ENCODE measurements at regions not wholly inside any gene's neighbourhood (a gene's known extent, or its start where the extent isn't known, plus 50 kb on each side); places are given as distances from the start of the nearest gene placed in this dataset.

- Mint-ChIP-seq H3K36me3 (ENCODE audit: insufficient read depth in 1 of 3, low read depth in 3 of 3) (no peaks in the 10 kb centered on the region), H3K27me3 (ENCODE audit: low read depth) (no peaks in the 10 kb centered on the region), H3K27ac (no peak overlapping the region; a peak in 1 of 7 replicates), H3K9me3 (no peaks in the 10 kb centered on the region; a peak in 1 of 5 replicates), H3K4me3 (no peak overlapping the region), H3K4me1 (peaks cover 0 to 11% of the 10 kb centered on the region in 2 experiments; a peak in 2 of 4 replicates)
- H3K27me3 ChIP-seq (ENCODE audit: insufficient read depth, low read length) = no peaks in the 10 kb centered on the region
- H4K91ac ChIP-seq (ENCODE audit: insufficient read length, low read depth, low read length) = no peak overlapping the region
- H2AFZ ChIP-seq (ENCODE audit: low read length) = no peak overlapping the region
- no peak overlapping the region for H2BK15ac ChIP-seq (ENCODE audit: low read depth, low read length)
- no peak overlapping the region for H3K23ac ChIP-seq (ENCODE audit: insufficient read length, low read depth, low read length)
- H3K79me2 ChIP-seq (ENCODE audit: insufficient read depth, low read length) = no peaks in the 10 kb centered on the region
- H3K14ac ChIP-seq (ENCODE audit: insufficient read depth, low read length) = no peak overlapping the region
- no peak overlapping the region for H3K56ac ChIP-seq (ENCODE audit: insufficient read length, low read depth, low read length)
- H3K18ac ChIP-seq (ENCODE audit: insufficient read length, low read depth, low read length) = no peak overlapping the region
- no peaks in the 10 kb centered on the region for H3K79me1 ChIP-seq (ENCODE audit: insufficient read depth, low read depth, low read length, poor library complexity, severe bottlenecking)
- H3K9me3 ChIP-seq (ENCODE audit: control insufficient read depth, low read depth, low read length) = no peaks in the 10 kb centered on the region
- H2BK5ac ChIP-seq (ENCODE audit: insufficient read length, low read length) = no peak overlapping the region
- no peak overlapping the region for H3K4ac ChIP-seq (ENCODE audit: low read depth, low read length)
- no peak overlapping the region for H4K8ac ChIP-seq (replicated peaks; ENCODE audit: insufficient read length, low read depth, low read length)
- no peaks in the 10 kb centered on the region for H3K23me2 ChIP-seq (ENCODE audit: insufficient read length, low read depth, low read length, poor library complexity, severe bottlenecking)
- H2BK20ac ChIP-seq (ENCODE audit: low read depth, low read length, poor library complexity, severe bottlenecking) = no peak overlapping the region
- TF ChIP-seq CTCF (conservative IDR thresholded peaks at IDR 0.05) = no peak
- no peaks in the 10 kb centered on the region for H3K4me1 ChIP-seq (ENCODE audit: insufficient read depth, low read length)
- H3K27ac ChIP-seq (ENCODE audit: insufficient read length, low read depth, low read length) = no peak overlapping the region
- no peaks in the 10 kb centered on the region for H4K20me1 ChIP-seq (ENCODE audit: control insufficient read depth, insufficient read depth, insufficient read length)
- no peak overlapping the region for H3T11ph ChIP-seq (ENCODE audit: low read length)
- H3K4me2 ChIP-seq (ENCODE audit: insufficient read depth, insufficient read length, low read length) = no peak overlapping the region
- no CpG with 5 or more reads among the region's 1 CpG for WGBS (ENCODE audit: extremely low coverage, insufficient read length, low lambda C conversion rate)
- no peak overlapping the region for H4K5ac ChIP-seq (ENCODE audit: insufficient read length, low read depth, low read length)
- H2BK120ac ChIP-seq (ENCODE audit: low read depth, low read length, poor library complexity, severe bottlenecking) = no peak overlapping the region
- no peak overlapping the region for H3K9ac ChIP-seq (ENCODE audit: extremely low read depth, insufficient read length, low read length)
- DNase-seq = no peak
- H2BK12ac ChIP-seq (ENCODE audit: insufficient read length, low read depth, low read length) = no peak overlapping the region
- H2AK5ac ChIP-seq (ENCODE audit: insufficient read length, low read length) = no peak overlapping the region
Observed at GRCh38 chr2:151049746-151050145, 211.9 kb downstream of the RBM43 start.

Measured in H9 (cell line).